Activated naive CD4-positive, alpha-beta T cell treated with anti-CD3 and anti-CD28 coated beads for 36 hours (primary cell): ENCODE measurements at regions not wholly inside any gene's neighbourhood (a gene's known extent, or its start where the extent isn't known, plus 50 kb on each side); places are given as distances from the start of the nearest gene placed in this dataset.
"Not testable (repeated sequence)": the region's sequence is repeated elsewhere in the genome, so short reads cannot be mapped to it uniquely, and the experiment has no call there.

Source experiments
- CTCF ChIA-PET: fragments of 350-600 bp; sonication (Branson Sonifier 250); formaldehyde crosslinking; loops from one replicate; lab custom pipeline; 2021; ENCODE audit warnings: antibody characterized with exemption; lab: Charles Lee
- DNase-seq: peaks from one replicate; pipeline ENCODE4 v3.0.0-alpha.2; 2020
- H3K27ac Mint-ChIP-seq: one replicate; pipeline ENCODE4 v1.8.0; 2021; ENCODE audit warnings: mild to moderate bottlenecking, mixed read lengths
- H3K27me3 Mint-ChIP-seq: one replicate; pipeline ENCODE4 v1.8.0; 2021; ENCODE audit warnings: low read depth, mixed read lengths
- H3K36me3 Mint-ChIP-seq: one replicate; pipeline ENCODE4 v1.8.0; 2021; ENCODE audit warnings: low read depth, mixed read lengths
- H3K4me1 Mint-ChIP-seq: one replicate; pipeline ENCODE4 v1.8.0; 2021; ENCODE audit warnings: low read depth, mixed read lengths
- H3K4me3 Mint-ChIP-seq: one replicate; pipeline ENCODE4 v1.8.0; 2021; ENCODE audit warnings: mild to moderate bottlenecking, moderate library complexity, mixed read lengths
- H3K9me3 Mint-ChIP-seq: one replicate; pipeline ENCODE4 v1.8.0; 2021; ENCODE audit warnings: mixed read lengths
- intact Hi-C: fragments of 100-400 bp; cut with micrococcal nuclease; formaldehyde crosslinking; loops from one replicate; pipeline ENCODE4 v1.15.1; 2023

DNA sequence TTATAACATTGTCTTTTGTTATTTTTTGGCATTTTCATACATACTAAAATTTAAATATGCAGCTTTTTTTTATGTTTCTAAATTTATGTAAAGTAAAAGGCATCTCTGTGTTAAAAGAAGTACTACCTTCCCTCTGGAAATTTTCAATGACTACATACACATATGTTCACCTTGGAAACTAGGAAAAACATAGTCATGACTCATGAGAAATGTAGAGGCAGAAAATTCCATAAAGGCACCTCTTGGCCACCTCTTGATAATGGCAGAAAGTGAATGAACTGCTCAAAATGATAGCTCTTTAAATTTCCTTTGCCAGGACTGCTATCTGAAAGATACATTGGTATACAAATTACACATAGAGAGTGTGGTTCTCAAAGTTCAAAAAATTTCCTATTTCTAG is 889.1 kb upstream of the ZEB2 start:
- Mint-ChIP-seq H3K27ac (no peak overlapping the region), H3K4me1 (peaks cover 9% of the 10 kb centered on the region), H3K4me3 (no peak overlapping the region), H3K36me3 (no peaks in the 10 kb centered on the region), H3K27me3 (peaks cover 6% of the 10 kb centered on the region), H3K9me3 (peaks cover 2% of the 10 kb centered on the region)
- CTCF ChIA-PET = no interaction called here
- intact Hi-C loops = no loop called here
- no peak for DNase-seq

DNA sequence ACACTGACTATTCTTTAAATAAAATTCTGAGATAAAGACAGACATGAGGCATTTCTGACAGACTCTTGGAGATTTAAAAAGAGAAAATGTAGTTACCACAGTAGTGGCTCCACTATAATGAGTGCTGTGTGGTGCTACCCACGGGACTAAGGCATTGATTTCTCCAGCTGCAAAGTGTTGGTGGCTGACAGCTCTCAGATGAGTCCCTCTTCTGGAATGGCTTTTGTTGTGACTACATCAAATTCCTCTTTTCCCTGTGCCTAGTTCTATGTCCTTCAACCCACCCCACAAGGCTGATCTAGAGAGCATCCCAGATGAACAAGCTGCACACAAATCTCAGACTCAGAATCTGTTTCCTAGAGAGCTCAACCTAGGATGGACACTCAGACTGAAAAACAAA is 884.8 kb upstream of the ZEB2 start:
- DNase-seq = no peak
- CTCF ChIA-PET = no interaction called here
- no peaks in the 10 kb centered on the region for H3K27me3 Mint-ChIP-seq
- no peaks in the 10 kb centered on the region for H3K36me3 Mint-ChIP-seq
- H3K27ac Mint-ChIP-seq = no peak overlapping the region
- H3K4me3 Mint-ChIP-seq = no peak overlapping the region
- H3K4me1 Mint-ChIP-seq = no peaks in the 10 kb centered on the region
- intact Hi-C loops = no loop called here
- H3K9me3 Mint-ChIP-seq = peaks cover 2% of the 10 kb centered on the region

DNA sequence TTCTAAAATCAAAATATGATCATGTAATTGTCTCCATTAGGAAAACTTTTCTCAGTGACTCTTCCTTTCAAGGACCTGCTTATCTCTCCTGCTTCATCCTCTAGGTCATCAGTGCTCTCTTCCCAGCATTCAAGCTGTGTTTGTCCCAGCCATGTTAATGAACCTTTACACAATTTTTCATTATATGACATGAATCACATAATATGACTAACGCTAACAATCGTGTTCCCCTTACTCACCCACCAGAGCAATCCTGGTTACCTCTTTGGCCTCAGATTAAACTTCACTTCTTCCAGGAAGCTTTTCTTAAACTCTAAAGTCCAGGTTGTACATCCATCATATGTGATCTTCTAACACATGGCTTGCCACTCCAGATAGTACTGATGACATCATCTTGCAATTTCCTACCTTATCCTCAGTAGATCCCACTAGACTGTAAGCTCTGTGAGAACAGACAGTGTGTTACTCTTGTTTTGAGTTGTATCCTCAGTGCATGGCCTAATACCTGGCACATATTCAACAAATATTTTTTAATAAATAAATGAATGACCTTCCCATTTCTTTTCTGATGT is 882.9 kb upstream of the ZEB2 start:
- Mint-ChIP-seq H3K9me3 (peaks cover 2% of the 10 kb centered on the region), H3K4me1 (no peaks in the 10 kb centered on the region), H3K27me3 (no peaks in the 10 kb centered on the region), H3K4me3 (no peak overlapping the region), H3K36me3 (no peaks in the 10 kb centered on the region), H3K27ac (no peak overlapping the region)
- DNase-seq = no peak
- CTCF ChIA-PET = no interaction called here
- intact Hi-C loops = no loop called here

DNA sequence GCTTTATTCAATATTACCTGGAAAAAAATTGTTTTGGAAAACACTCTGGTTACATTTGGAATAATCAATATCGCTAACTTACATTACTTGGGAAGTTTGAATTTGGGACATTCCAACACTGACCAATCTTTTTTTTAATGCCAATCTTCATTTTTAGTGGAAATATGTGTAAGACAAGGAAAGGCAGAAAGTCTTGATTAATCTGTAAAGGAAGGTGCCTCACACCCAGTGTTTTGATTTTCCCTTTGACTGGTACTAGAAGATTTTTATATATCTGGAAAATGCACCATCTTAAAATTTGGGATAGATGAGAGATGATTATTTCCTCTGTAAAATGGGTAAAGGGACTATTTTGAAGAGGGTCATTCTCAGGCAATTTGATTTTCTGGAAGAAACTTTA is 879.2 kb upstream of the ZEB2 start:
- Mint-ChIP-seq H3K27ac (no peak overlapping the region), H3K4me3 (no peak overlapping the region), H3K4me1 (no peaks in the 10 kb centered on the region), H3K27me3 (no peaks in the 10 kb centered on the region), H3K9me3 (no peaks in the 10 kb centered on the region), H3K36me3 (no peaks in the 10 kb centered on the region)
- intact Hi-C loops = no loop called here
- DNase-seq = no peak
- CTCF ChIA-PET = no interaction called here

DNA sequence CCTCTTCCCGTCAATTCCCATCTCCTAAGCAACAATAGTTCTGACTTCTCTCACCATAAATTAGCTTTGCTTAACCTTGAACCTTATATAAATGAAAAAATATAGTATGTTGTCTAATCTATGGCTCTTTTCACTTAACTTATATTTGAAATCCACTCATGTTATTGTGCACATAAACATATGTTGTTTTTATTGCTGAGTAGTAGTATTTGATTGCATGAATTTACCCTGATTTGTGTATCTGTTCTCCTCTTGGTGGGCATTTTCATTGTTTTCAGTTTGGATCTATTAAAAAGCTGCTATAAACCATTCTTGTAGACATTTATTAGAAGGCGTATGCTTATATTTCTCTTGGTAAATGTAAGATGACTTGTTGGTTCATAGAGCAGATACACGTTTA is 874.3 kb upstream of the ZEB2 start:
- CTCF ChIA-PET = no interaction called here
- Mint-ChIP-seq H3K27ac (no peak overlapping the region), H3K4me1 (no peaks in the 10 kb centered on the region)

DNA sequence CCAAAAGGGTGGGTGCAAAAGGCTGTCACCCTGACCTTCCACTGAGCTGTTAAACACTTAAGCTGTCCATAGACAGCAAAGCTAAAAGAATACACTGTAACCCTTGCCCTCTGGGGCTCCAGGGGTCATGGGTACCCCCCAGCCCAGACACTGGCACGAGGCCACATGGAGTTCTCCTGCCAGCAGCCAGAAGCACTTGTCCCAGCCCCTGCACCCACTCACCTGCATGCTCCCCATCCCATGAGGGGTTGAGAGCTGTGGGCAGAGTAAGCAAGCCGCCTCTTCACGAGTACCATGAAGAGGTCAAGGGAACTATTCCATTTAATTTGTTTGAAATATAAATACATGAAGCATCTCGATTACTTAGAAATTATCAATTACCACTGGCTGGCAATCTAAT is 867.1 kb upstream of the ZEB2 start:
- Mint-ChIP-seq H3K27ac (no peak overlapping the region), H3K27me3 (no peaks in the 10 kb centered on the region), H3K9me3 (peaks cover 2% of the 10 kb centered on the region), H3K36me3 (no peaks in the 10 kb centered on the region), H3K4me3 (no peak overlapping the region), H3K4me1 (no peaks in the 10 kb centered on the region)
- no peak for DNase-seq
- CTCF ChIA-PET = no interaction called here
- intact Hi-C loops = no loop called here

More for the DNA sequence above, 874.3 kb upstream of the ZEB2 start:
- Mint-ChIP-seq H3K27me3 (no peaks in the 10 kb centered on the region), H3K36me3 (no peaks in the 10 kb centered on the region), H3K4me3 (no peak overlapping the region), H3K9me3 (peaks cover 2% of the 10 kb centered on the region)
- intact Hi-C loops = no loop called here
- no peak for DNase-seq

DNA sequence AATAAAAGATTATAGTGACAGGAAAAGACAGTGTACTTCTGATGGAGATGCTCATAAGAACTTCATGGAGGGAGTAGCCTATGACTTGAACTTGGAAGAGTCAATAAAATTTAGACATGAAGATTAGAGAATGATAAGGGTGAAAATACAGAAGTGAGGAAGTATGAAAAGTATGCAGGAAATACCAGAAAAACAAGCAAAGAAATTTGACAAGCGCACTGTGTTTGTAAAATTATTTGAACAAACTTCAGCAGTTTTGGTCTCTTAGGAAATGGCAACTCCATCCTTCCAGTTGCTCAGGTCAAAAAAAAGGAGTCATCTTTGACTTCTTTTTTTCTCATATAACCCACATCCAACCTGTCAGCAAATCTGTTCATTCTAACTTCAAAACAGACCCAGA is 864.0 kb upstream of the ZEB2 start:
- Mint-ChIP-seq H3K27me3 (peaks cover 2% of the 10 kb centered on the region), H3K27ac (no peak overlapping the region), H3K36me3 (no peaks in the 10 kb centered on the region), H3K4me3 (no peak overlapping the region), H3K9me3 (no peaks in the 10 kb centered on the region), H3K4me1 (no peaks in the 10 kb centered on the region)
- DNase-seq = no peak
- CTCF ChIA-PET = no interaction called here
- intact Hi-C loops = no loop called here

DNA sequence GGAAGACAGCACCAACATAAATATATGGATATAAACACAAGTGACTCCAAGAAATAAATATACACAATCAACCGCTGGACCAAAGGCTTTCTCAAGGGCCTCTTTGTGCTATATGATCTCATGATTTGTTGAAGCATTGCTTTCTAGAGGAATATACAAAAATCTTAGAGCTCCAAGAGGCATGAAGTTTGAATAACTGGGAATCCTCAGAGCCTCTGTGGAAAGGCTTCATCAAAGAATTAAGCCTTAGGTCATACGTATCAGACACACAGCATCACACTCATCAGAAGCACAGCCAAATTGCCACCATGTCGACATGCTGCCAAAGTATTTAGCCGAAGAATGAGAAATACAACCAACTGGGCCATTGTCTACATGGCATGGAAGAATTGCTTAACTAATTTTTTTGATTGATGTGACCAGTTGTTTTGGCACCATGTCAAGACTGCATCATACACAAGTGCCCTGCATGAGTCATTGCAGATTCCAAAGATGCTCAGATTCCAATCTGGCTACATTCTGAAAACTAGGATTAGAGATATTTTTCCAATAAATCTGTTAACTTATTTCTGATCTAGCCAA is 860.6 kb upstream of the ZEB2 start:
- CTCF ChIA-PET = no interaction called here
- Mint-ChIP-seq H3K27ac (no peak overlapping the region), H3K9me3 (no peaks in the 10 kb centered on the region), H3K4me3 (no peak overlapping the region), H3K27me3 (peaks cover 2% of the 10 kb centered on the region), H3K36me3 (no peaks in the 10 kb centered on the region), H3K4me1 (no peaks in the 10 kb centered on the region)
- intact Hi-C loops = no loop called here
- DNase-seq = no peak

DNA sequence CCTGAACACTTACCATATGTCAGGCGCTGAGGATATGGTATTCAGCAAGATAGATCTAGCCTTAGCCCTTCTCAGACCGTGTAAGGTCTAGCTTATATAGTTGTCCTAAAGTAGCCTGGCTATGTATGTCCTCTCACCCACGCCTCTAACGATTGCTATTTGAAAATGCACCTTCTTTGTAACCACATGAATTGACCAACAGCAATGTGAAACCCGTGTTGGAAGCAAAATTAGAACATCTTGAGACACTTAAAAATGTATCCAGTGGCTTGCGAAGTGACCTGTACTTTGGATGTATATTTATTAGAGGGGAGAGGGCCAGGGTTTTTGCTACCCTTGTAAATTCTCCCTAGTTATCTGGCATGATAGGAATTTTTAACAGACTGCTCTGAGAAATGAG is 860.0 kb upstream of the ZEB2 start:
- Mint-ChIP-seq H3K4me1 (no peaks in the 10 kb centered on the region), H3K27me3 (peaks cover 2% of the 10 kb centered on the region), H3K27ac (no peak overlapping the region), H3K4me3 (no peak overlapping the region), H3K9me3 (no peaks in the 10 kb centered on the region), H3K36me3 (no peaks in the 10 kb centered on the region)
- intact Hi-C loops = no loop called here
- CTCF ChIA-PET = no interaction called here
- DNase-seq = no peak

DNA sequence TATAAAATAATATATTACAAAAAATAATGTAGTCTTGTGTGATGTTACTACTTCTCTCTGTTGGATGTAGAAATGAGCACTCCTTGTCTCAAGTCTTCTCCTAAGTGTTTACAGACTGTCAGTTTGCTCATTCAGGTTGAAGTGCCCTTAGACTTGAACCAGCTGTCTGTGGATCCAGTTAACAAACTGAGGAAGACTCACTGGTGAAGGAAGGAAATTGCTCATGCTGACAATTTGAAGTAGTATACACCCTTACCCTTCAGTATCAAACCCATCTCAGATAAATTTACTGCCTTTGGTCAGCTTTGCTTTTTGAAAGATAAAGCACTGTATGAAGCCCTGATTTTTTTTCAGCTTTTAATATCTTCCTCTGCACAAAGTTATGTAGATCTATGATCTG is 854.2 kb upstream of the ZEB2 start:
- CTCF ChIA-PET = no interaction called here
- H3K4me3 Mint-ChIP-seq = no peak overlapping the region

DNA sequence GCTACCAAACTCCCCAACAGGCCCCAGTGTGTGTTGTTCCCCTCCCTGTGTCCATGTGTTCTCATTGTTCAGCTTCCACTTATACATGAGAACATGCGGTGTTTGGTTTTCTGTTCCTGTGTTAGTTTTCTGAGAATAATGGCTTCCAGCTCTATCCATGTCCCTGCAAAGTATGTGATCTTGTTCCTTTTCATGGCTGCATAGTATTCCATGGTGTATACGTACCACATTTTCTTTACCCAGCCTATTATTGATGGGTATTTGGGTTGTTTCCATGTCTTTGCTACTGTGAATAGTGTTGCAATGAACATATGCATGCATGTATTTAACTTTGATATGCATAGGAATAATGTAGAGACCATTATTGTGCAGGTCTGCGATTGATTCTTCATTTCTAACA is 847.4 kb upstream of the ZEB2 start:
- H3K27ac Mint-ChIP-seq, H3K36me3 Mint-ChIP-seq, H3K4me1 Mint-ChIP-seq, DNase-seq, H3K9me3 Mint-ChIP-seq, H3K27me3 Mint-ChIP-seq, H3K4me3 Mint-ChIP-seq, CTCF ChIA-PET, intact Hi-C loops: not testable (repeated sequence)

More for the DNA sequence above, 854.2 kb upstream of the ZEB2 start:
- DNase-seq = no peak
- H3K36me3 Mint-ChIP-seq = no peaks in the 10 kb centered on the region
- no peaks in the 10 kb centered on the region for H3K4me1 Mint-ChIP-seq
- H3K27ac Mint-ChIP-seq = no peak overlapping the region
- H3K9me3 Mint-ChIP-seq = no peaks in the 10 kb centered on the region
- intact Hi-C loops = no loop called here
- no peaks in the 10 kb centered on the region for H3K27me3 Mint-ChIP-seq

DNA sequence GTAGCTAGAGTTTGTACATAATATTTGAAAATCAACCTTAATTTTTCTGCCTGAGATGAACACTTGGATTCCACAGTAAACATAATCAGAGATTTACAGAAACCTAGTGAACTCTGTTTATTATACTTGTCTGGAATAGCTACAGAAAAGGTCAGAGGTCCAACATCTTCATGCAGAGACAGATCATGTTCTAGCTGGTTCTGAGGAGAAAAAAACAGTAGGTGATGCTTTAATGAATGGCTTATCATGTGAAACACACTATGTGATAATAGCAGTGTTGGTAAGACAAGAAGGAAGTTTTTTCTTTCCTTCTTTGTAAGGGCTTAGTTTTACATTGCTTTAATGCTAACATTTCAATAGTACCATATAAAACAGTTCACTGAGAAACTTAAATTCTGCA is 846.4 kb upstream of the ZEB2 start:
- Mint-ChIP-seq H3K27ac (no peak overlapping the region), H3K9me3 (peaks cover 2% of the 10 kb centered on the region), H3K4me3 (no peak overlapping the region), H3K4me1 (no peaks in the 10 kb centered on the region), H3K36me3 (no peaks in the 10 kb centered on the region), H3K27me3 (no peaks in the 10 kb centered on the region)
- CTCF ChIA-PET = no interaction called here
- DNase-seq = no peak
- intact Hi-C loops = no loop called here

DNA sequence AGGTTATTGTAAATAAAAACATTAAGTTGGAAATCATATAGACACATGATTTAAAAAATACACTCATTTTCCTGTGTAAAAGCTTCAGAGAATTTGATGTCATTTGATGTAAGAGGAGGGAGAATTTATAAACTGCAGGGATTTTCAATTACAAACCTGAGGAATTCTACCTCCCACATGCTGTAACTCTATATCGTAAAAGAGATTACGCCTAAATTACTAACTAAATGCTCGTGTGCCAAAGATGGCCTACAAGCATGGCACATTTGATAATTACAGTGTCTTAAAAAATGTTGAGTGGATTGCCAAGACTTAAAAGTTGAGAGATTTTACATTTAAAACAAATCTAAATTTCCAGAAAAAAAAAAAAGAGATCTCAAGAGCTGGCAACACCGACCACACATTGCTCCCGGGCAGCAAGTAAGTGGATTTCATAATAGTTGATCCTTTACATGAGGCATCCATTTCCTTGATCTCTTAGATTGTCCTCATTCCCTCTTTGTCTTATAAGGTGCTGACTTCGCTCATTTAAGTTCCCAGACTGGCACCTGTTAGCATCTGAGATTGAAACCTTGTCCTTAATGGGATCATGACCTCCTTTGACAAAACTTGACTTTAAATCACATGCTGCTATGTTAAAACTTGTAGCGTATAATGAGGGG is 840.3 kb upstream of the ZEB2 start:
- Mint-ChIP-seq H3K9me3 (no peaks in the 10 kb centered on the region), H3K4me1 (no peaks in the 10 kb centered on the region), H3K27me3 (no peaks in the 10 kb centered on the region), H3K4me3 (no peak overlapping the region), H3K36me3 (no peaks in the 10 kb centered on the region), H3K27ac (no peak overlapping the region)
- CTCF ChIA-PET = no interaction called here
- intact Hi-C loops = no loop called here
- DNase-seq = no peak
